OCI-LY7 (cell line): ENCODE measurements at regions not wholly inside any gene's neighbourhood (a gene's known extent, or its start where the extent isn't known, plus 50 kb on each side); places are given as distances from the start of the nearest gene placed in this dataset.
"Not testable (repeated sequence)": the region's sequence is repeated elsewhere in the genome, so short reads cannot be mapped to it uniquely, and the experiment has no call there.

Experiments
- BruUV-seq: library from RNA; stranded (reverse); fragments of 400-500 nt; replicated peaks from 2 replicates; lab custom pipeline; 2021; lab: Mats Ljungman, UMichigan
- CTCF ChIA-PET: fragments of 300-600 bp; sonication (Branson Sonifier 250); formaldehyde crosslinking; loops from one replicate; lab custom pipeline; 2022; ENCODE audit warnings: antibody characterized with exemption; ENCODE audit not compliant: unreplicated experiment; lab: Charles Lee
- POLR2A ChIA-PET: fragments of 300-600 bp; sonication (Branson Sonifier 250); formaldehyde crosslinking; loops from one replicate; lab custom pipeline; 2022; ENCODE audit warnings: antibody characterized with exemption; lab: Charles Lee
- DNase-seq: peaks from one replicate; pipeline ENCODE4 v3.0.0-alpha.2; 2015; ENCODE audit warnings: low spot score
- H2AFZ ChIP-seq: fragments of 200-600 bp; sonication (generic), shearing (Covaris generic); 2 replicates; pipeline ENCODE4 v1.6.1; 2014; ENCODE audit warnings: mild to moderate bottlenecking, antibody characterized with exemption, low read length, moderate library complexity
- H3K27ac ChIP-seq: fragments of 200-600 bp; sonication (generic); 2 replicates; pipeline ENCODE4 v1.5.1; 2014; ENCODE audit warnings: mixed run types, low read depth, mild to moderate bottlenecking, moderate library complexity, low read length, inconsistent platforms; ENCODE audit not compliant: poor library complexity, severe bottlenecking
- H3K36me3 ChIP-seq: fragments of 200-600 bp; sonication (generic); 2 replicates; pipeline ENCODE4 v1.6.1; 2014; ENCODE audit warnings: mild to moderate bottlenecking, antibody characterized with exemption, low read length, moderate library complexity, mixed read lengths; ENCODE audit not compliant: insufficient read depth
- H3K4me1 ChIP-seq: fragments of 200-600 bp; sonication (generic); 2 replicates; pipeline ENCODE4 v1.5.1; 2014; ENCODE audit warnings: mild to moderate bottlenecking, low read length; ENCODE audit not compliant: insufficient read depth, poor library complexity, severe bottlenecking
- H3K4me2 ChIP-seq: fragments of 200-600 bp; sonication (generic); 2 replicates; pipeline ENCODE4 v1.6.1; 2014; ENCODE audit warnings: mild to moderate bottlenecking, low read length
- H3K4me3 ChIP-seq: fragments of 200-600 bp; sonication (generic); 2 replicates; pipeline ENCODE4 v1.5.1; 2014; ENCODE audit warnings: mild to moderate bottlenecking, low read depth, low read length; ENCODE audit not compliant: poor library complexity, severe bottlenecking
- H3K79me2 ChIP-seq: fragments of 200-600 bp; sonication (generic); 2 replicates; pipeline ENCODE4 v1.6.1; 2016; ENCODE audit warnings: low read depth, mild to moderate bottlenecking, low read length, moderate library complexity, mixed read lengths; ENCODE audit not compliant: insufficient read depth
- H3K9me2 ChIP-seq: fragments of 200-600 bp; sonication (generic); 2 replicates; pipeline ENCODE4 v1.6.1; 2016; ENCODE audit warnings: mild to moderate bottlenecking, low read length, mixed read lengths; ENCODE audit not compliant: insufficient read depth
- H3K9me3 ChIP-seq: fragments of 200-600 bp; sonication (generic); 2 replicates; pipeline ENCODE4 v1.6.1; 2014; ENCODE audit warnings: mild to moderate bottlenecking, mixed run types, low read length, mixed read lengths
- H4K20me1 ChIP-seq: fragments of 200-600 bp; sonication (generic); 2 replicates; pipeline ENCODE4 v1.6.1; 2014; ENCODE audit warnings: mild to moderate bottlenecking, antibody characterized with exemption, low read length, moderate library complexity, mixed read lengths; ENCODE audit not compliant: insufficient read depth
- EZH2phosphoT487 ChIP-seq: fragments of 200-600 bp; sonication (generic); IDR thresholded peaks from 2 replicates; pipeline ENCODE4 v1.6.1; 2018; ENCODE audit warnings: low read depth, borderline replicate concordance, mild to moderate bottlenecking, mixed run types, antibody characterized with exemption, low read length, moderate library complexity, mixed read lengths
- intact Hi-C: fragments of 100-400 bp; cut with micrococcal nuclease; formaldehyde crosslinking; loops from one replicate; pipeline ENCODE4 v1.10.0; 2022; ENCODE audit not compliant: unreplicated experiment
- TF ChIP-seq, protein P1 (sequence below): fragments of 200-600 bp; sonication (generic); conservative IDR thresholded peaks from 2 replicates; pipeline ENCODE4 v1.5.1; 2014; ENCODE audit warnings: mild to moderate bottlenecking, antibody characterized with exemption, low read length, moderate library complexity, mixed read lengths

DNA sequence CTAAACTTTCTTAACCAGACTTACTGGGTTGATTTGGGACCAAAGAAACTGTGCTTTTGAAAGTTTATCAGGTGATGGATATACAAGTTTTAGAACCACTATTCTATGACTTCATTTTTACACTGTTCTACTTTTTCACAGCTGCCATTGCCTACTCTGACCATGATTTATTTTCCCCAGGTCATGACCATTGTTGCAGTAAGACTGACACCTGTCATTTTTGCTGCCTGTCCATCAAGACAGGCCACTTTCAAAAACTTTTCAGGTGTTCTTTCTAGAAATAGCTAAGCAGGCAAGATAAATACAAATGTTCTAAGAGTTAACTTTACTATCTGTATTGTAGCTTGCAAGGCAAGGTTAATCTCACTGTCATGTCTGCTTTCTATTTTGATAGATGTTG is 147.9 kb upstream of the SEMA3C start:
- no peaks in the 10 kb centered on the region for H3K4me1 ChIP-seq
- ChIA-PET POLR2A (interaction anchor here (0.8 kb wide), 1 partner anchor 10 kb away, joined by 3 read pairs; no protein-coding TSS in a partner anchor), CTCF (no interaction called here)
- H4K20me1 ChIP-seq, result no peaks in the 10 kb centered on the region
- H3K27ac ChIP-seq, result no peak overlapping the region
- H3K9me2 ChIP-seq, result no peaks in the 10 kb centered on the region
- intact Hi-C loops, result no loop called here
- H3K36me3 ChIP-seq, result no peaks in the 10 kb centered on the region
- BruUV-seq, result no TSS peak
- no peaks in the 10 kb centered on the region for H3K9me3 ChIP-seq
- H3K4me2 ChIP-seq, result no peak overlapping the region
- no peak overlapping the region for H3K4me3 ChIP-seq
- H3K79me2 ChIP-seq, result no peaks in the 10 kb centered on the region
- no peak overlapping the region for H2AFZ ChIP-seq
- no peak for TF ChIP-seq EZH2phosphoT487
- TF ChIP-seq, protein P1, sequence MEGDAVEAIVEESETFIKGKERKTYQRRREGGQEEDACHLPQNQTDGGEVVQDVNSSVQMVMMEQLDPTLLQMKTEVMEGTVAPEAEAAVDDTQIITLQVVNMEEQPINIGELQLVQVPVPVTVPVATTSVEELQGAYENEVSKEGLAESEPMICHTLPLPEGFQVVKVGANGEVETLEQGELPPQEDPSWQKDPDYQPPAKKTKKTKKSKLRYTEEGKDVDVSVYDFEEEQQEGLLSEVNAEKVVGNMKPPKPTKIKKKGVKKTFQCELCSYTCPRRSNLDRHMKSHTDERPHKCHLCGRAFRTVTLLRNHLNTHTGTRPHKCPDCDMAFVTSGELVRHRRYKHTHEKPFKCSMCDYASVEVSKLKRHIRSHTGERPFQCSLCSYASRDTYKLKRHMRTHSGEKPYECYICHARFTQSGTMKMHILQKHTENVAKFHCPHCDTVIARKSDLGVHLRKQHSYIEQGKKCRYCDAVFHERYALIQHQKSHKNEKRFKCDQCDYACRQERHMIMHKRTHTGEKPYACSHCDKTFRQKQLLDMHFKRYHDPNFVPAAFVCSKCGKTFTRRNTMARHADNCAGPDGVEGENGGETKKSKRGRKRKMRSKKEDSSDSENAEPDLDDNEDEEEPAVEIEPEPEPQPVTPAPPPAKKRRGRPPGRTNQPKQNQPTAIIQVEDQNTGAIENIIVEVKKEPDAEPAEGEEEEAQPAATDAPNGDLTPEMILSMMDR, result no peak
- no peak for DNase-seq

DNA sequence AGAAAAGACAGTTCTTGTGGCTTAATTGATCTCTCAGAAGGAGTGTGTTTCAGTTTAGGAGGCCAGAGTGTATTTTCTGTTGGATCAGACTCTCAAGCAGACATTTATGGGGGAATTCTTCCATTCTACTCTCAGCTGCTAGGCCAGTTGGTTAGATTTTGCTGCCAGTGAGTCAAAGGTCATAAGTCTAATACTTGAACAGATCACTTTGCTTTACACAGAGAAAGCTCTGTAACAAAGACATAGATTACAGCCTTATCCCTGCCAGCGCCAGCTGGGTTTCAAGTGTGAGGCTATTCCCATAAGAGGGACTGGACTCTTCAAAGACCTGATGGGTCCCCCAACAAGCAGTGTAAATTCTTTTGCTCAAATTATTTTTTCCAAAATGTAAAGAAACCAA is 145.6 kb upstream of the SEMA3C start:
- TF ChIP-seq, protein P1, result no peak
- TF ChIP-seq EZH2phosphoT487, result no peak
- H4K20me1 ChIP-seq, result no peaks in the 10 kb centered on the region
- DNase-seq, result no peak
- H3K4me3 ChIP-seq, result no peak overlapping the region
- H3K9me3 ChIP-seq, result no peaks in the 10 kb centered on the region
- no peaks in the 10 kb centered on the region for H3K79me2 ChIP-seq
- H3K4me1 ChIP-seq, result no peaks in the 10 kb centered on the region
- ChIA-PET POLR2A (no interaction called here), CTCF (no interaction called here)
- no peaks in the 10 kb centered on the region for H3K36me3 ChIP-seq
- no TSS peak for BruUV-seq
- no peak overlapping the region for H3K4me2 ChIP-seq
- H2AFZ ChIP-seq, result no peak overlapping the region
- H3K27ac ChIP-seq, result no peak overlapping the region
- intact Hi-C loops, result no loop called here
- no peaks in the 10 kb centered on the region for H3K9me2 ChIP-seq

DNA sequence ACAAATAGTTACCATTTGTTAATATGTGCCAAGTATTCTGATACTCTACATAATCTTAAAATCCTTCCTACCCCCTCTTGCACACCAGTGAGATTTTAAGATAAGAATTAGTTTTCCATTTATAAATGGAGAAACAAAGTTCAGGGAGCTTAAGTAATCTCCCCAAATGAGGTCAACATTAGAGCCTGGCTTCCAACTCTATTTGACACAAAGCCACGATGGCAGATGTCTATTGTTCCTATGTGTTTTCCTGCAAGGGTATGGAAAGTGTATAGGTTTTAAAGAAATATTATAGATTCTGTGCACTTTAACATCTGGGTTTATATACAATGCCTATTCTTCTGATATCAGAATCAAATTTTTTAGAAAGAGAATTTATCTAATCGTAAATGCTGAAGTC is 143.9 kb upstream of the SEMA3C start:
- no peak for DNase-seq
- BruUV-seq, result no TSS peak
- no peaks in the 10 kb centered on the region for H3K9me3 ChIP-seq
- no peaks in the 10 kb centered on the region for H3K79me2 ChIP-seq
- H3K4me1 ChIP-seq, result no peaks in the 10 kb centered on the region
- CTCF ChIA-PET, result no interaction called here
- no peaks in the 10 kb centered on the region for H3K9me2 ChIP-seq
- H2AFZ ChIP-seq, result no peak overlapping the region
- no peak overlapping the region for H3K27ac ChIP-seq
- POLR2A ChIA-PET, result no interaction called here
- TF ChIP-seq, protein P1, result no peak
- no peak for TF ChIP-seq EZH2phosphoT487
- H3K4me3 ChIP-seq, result no peak overlapping the region
- no peak overlapping the region for H3K4me2 ChIP-seq
- no peaks in the 10 kb centered on the region for H3K36me3 ChIP-seq
- intact Hi-C loops, result no loop called here
- H4K20me1 ChIP-seq, result no peaks in the 10 kb centered on the region

DNA sequence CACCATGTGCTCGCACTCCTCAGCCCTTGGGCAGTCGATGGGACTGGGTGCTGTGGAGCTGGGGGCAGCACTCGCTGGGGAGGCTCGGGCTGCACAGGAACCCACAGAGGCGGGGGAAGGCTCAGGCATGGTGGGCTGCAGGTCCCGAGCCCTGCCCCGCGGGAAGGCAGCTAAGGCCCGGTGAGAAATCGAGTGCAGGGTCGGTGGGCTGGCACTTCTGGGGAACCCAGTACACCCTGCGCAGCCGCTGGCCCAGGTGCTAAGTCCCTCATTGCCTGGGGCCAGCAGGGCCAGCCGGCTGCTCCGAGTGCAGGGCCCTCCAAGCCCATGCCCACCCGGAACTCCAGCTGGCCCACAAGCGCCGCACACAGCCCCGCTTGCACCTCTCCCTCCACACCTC is 138.6 kb upstream of the SEMA3C start:
- H3K9me2 ChIP-seq, H3K79me2 ChIP-seq, CTCF ChIA-PET: not testable (repeated sequence)

More for the DNA sequence above, 138.6 kb upstream of the SEMA3C start:
- H3K4me1 ChIP-seq, H3K36me3 ChIP-seq, H3K4me2 ChIP-seq, H2AFZ ChIP-seq, DNase-seq, H3K4me3 ChIP-seq, BruUV-seq, H4K20me1 ChIP-seq, H3K9me3 ChIP-seq, intact Hi-C loops, H3K27ac ChIP-seq: not testable (repeated sequence)
- POLR2A ChIA-PET, result interaction anchor here (0.7 kb wide), 1 partner anchor 12 kb away, joined by 3 read pairs; no protein-coding TSS in a partner anchor
